SJCRH30 (cell line): ENCODE measurements at regions not wholly inside any gene's neighbourhood (a gene's known extent, or its start where the extent isn't known, plus 50 kb on each side); places are given as distances from the start of the nearest gene placed in this dataset.

ENCODE experiments used
- DNase-seq, 2 experiments: peaks; one replicate each; pipeline ENCODE4 v3.0.0-alpha.2; 2015 to 2020
- H3K27ac ChIP-seq: fragments of 250-450 bp; sonication (Bioruptor Pico); 2 replicates; pipeline ENCODE4 v1.5.1; 2020; ENCODE audit warnings: mild to moderate bottlenecking, moderate library complexity
- H3K27me3 ChIP-seq: fragments of 250-450 bp; sonication (Bioruptor Pico); 2 replicates; pipeline ENCODE4 v1.5.1; 2020; ENCODE audit warnings: mild to moderate bottlenecking, moderate library complexity
- H3K36me3 ChIP-seq: fragments of 250-450 bp; sonication (Bioruptor Pico); 2 replicates; pipeline ENCODE4 v1.5.1; 2020; ENCODE audit warnings: mild to moderate bottlenecking, moderate library complexity
- H3K4me1 ChIP-seq: fragments of 250-450 bp; sonication (Bioruptor Pico); 2 replicates; pipeline ENCODE4 v1.5.1; 2020; ENCODE audit warnings: mild to moderate bottlenecking, moderate library complexity
- H3K4me3 ChIP-seq: fragments of 250-450 bp; sonication (Bioruptor Pico); 2 replicates; pipeline ENCODE4 v1.5.1; 2020; ENCODE audit warnings: mild to moderate bottlenecking, moderate library complexity
- H3K9me3 ChIP-seq: fragments of 250-450 bp; sonication (Bioruptor Pico); replicated peaks from 2 replicates; pipeline ENCODE4 v1.5.1; 2020; ENCODE audit warnings: mild to moderate bottlenecking, moderate library complexity

DNA sequence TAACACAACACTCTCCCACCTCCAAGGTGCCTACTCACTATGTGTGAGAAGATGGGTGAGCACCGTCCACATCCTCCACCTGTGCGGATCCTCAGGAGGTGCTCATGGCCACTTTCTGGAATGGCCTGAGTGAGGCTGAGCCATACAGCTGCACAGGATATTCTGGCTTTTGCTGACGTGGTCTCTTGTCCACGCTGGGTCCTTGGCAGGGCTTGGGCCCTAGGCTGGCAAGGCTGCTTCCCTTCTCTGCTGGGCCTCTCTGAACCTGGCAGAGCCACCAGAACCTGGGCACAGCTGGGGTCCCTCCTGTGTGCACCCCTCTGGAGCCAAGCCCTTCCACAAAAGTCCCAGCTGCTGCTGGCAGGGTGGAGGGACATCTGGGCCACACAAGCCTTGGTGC, 56.4 kb upstream of the IER5L start:
- Histone ChIP-seq H3K9me3 (no peaks in the 10 kb centered on the region), H3K27ac (no peak overlapping the region), H3K4me3 (no peak overlapping the region), H3K27me3 (no peaks in the 10 kb centered on the region), H3K36me3 (no peaks in the 10 kb centered on the region), H3K4me1 (0 out of 2 replicates have a peak, but pooled peaks cover 2% of the 10 kb centered on the region)
- no peak for DNase-seq

DNA sequence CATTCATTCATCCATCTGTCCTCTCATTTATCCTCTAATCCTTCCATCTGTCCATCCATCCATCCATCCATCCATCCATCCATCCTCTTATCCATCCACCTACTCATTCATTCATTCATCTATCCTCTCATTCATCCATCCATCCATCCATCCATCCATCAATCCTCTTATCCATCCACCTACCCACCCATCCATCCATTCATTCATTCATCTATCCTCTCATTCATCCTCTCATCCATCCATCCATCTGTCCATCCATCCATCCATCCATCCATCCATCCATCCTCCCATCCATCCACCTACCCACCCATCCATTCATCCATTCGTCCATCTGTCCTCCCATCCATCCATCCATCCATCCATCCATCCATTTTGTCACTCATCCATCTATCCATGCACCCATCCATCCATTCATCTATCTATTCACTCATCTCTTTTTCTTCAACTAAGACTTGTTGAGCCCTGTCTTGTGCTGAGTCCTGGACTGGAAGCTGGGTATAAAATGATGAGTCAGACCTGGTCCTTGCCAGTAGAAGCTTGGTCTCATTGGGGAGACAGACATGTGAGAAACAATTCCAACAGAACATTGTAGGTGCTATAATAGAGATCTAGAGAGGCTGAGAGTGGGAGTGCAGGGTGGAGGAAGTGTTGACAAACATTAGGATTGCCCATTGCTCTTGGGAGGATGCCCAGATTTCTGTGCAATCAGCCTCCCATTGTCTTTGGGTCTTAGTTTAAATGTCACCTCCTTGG, 55.0 kb upstream of the IER5L start:
- H3K27me3 ChIP-seq: no peaks in the 10 kb centered on the region
- no peaks in the 10 kb centered on the region for H3K9me3 ChIP-seq
- no peak for DNase-seq
- no peak overlapping the region for H3K4me3 ChIP-seq
- H3K27ac ChIP-seq: no peak overlapping the region
- no peaks in the 10 kb centered on the region for H3K4me1 ChIP-seq
- no peaks in the 10 kb centered on the region for H3K36me3 ChIP-seq

DNA sequence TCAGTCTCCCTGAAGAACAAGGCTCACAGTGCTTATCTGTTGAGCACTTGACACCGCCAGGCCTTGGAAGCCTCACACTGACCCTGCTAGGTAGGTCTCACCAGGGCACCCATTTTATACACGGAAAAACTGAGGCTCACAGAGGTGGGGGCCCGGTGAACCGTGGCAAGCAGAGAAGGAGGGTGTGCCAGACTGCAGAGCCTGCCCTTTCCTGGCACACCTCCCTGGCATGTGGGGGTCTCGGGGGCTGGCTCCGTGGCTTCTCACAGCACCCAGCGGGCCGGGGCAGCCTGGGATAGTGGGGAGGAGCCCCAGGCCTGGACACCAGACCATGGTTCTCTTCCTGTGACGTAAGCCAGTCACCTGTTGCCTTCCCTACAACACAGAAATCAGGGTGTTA, 53.7 kb upstream of the IER5L start:
- no peak overlapping the region for H3K27ac ChIP-seq
- no peaks in the 10 kb centered on the region for H3K9me3 ChIP-seq
- H3K4me3 ChIP-seq: no peak overlapping the region
- H3K4me1 ChIP-seq: no peaks in the 10 kb centered on the region
- DNase-seq: no peak
- H3K27me3 ChIP-seq: no peaks in the 10 kb centered on the region
- H3K36me3 ChIP-seq: no peaks in the 10 kb centered on the region

DNA sequence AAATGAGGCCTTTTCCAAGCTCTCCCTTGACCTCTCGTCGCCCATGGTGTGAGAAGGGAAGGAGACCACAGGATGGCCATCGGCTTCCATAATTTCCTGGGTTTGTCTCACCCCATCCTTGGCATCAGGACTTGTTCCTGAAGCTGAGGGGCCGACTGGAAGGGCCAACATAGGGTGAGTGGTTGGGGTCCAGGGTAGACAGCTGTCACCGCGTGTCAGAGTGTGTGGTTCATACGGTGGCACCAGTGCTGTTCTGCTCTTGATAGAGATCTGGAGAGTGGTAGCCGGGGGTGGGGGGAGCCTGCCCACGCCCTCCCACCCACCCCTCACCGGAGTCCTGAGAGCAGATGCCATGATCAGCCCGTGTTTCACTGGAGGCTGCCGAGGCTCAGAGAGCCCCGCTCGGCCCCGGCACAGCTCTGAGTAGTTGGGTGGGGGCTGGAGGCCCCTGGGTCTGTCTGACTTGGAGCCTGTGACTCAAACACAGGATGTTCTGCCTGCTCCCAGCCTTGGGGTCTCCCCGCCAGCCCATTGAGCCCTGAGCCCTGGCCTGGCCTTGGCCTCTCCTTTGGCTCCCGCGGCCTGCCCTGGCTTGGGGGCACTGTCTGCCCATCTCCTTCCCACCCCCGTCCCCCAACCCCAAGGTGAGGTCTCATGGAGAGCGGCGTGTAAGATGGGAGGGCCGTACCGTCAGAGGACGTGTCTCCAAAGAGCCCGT, 53.1 kb upstream of the IER5L start:
- no peaks in the 10 kb centered on the region for H3K27me3 ChIP-seq
- H3K27ac ChIP-seq: no peak overlapping the region
- no peak overlapping the region for H3K4me3 ChIP-seq
- DNase-seq: no peak
- H3K36me3 ChIP-seq: no peaks in the 10 kb centered on the region
- H3K9me3 ChIP-seq: no peaks in the 10 kb centered on the region
- H3K4me1 ChIP-seq: peaks cover 1% of the 10 kb centered on the region

DNA sequence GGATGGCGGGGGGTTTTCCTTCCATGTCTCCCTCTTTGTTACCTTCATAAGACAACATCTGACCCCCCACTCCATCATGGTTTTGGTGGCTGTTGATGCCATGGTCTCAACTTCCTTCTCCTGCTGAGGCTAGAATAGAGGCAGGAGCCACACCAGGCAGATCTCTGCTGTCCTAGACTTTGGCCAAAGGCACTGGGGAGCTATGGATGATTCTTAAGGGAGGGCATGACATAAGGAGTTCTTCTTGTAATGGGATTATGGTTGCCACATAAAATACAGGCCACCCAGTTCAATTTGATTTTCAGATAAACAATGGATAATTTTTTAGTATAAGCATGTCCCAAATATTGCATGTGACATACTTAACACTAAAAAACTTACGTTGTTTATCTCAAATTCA, 52.2 kb upstream of the IER5L start:
- H3K9me3 ChIP-seq: no peaks in the 10 kb centered on the region
- H3K27me3 ChIP-seq: no peaks in the 10 kb centered on the region
- H3K36me3 ChIP-seq: no peaks in the 10 kb centered on the region
- H3K4me1 ChIP-seq: peaks cover 8% of the 10 kb centered on the region
- no peak overlapping the region for H3K4me3 ChIP-seq
- DNase-seq: no peak
- H3K27ac ChIP-seq: no peak overlapping the region
